GM19467 (cell line): ENCODE measurements at regions not wholly inside any gene's neighbourhood (a gene's known extent, or its start where the extent isn't known, plus 50 kb on each side); places are given as distances from the start of the nearest gene placed in this dataset.
"Not testable (repeated sequence)": the region's sequence is repeated elsewhere in the genome, so short reads cannot be mapped to it uniquely, and the experiment has no call there.

ENCODE experiments used
- ATAC-seq: cut with Tn5 transposase; IDR thresholded peaks from one replicate; pipeline ENCODE4 v1.9.1; 2021; ENCODE audit warnings: mild to moderate bottlenecking, moderate library complexity; ENCODE audit not compliant: unreplicated experiment

- ATAC-seq: no peak
These were observed 57.1 kb downstream of the ADCYAP1 start for GRCh38 chr18:961644-962355.

- no peak for ATAC-seq
These were observed 58.6 kb downstream of the ADCYAP1 start for GRCh38 chr18:963276-963675.

- no peak for ATAC-seq
These were observed 61.5 kb downstream of the ADCYAP1 start for GRCh38 chr18:965921-966758.

- no peak for ATAC-seq
These were observed 62.3 kb downstream of the ADCYAP1 start for GRCh38 chr18:966759-967576.

- ATAC-seq: not testable (repeated sequence)
These were observed 64.2 kb downstream of the ADCYAP1 start for GRCh38 chr18:968910-969309.

GRCh38 chr18:969311-969710, 64.6 kb downstream of the ADCYAP1 start:
- ATAC-seq: not testable (repeated sequence)

- ATAC-seq: not testable (repeated sequence)
These were observed 69.9 kb downstream of the ADCYAP1 start for GRCh38 chr18:974606-975005.

- ATAC-seq: not testable (repeated sequence)
These were observed 71.9 kb downstream of the ADCYAP1 start for GRCh38 chr18:976393-977128.

- not testable (repeated sequence) for ATAC-seq
These were observed 72.7 kb downstream of the ADCYAP1 start for GRCh38 chr18:977327-977726.

- not testable (repeated sequence) for ATAC-seq
These were observed 73.1 kb downstream of the ADCYAP1 start for GRCh38 chr18:977732-978131.

GRCh38 chr18:980586-980985, 75.9 kb downstream of the ADCYAP1 start:
- no peak for ATAC-seq

GRCh38 chr18:984004-984403, 79.3 kb downstream of the ADCYAP1 start:
- no peak for ATAC-seq

- no peak for ATAC-seq
These were observed 80.6 kb downstream of the ADCYAP1 start for GRCh38 chr18:985212-985661.

GRCh38 chr18:986051-986450, 81.4 kb downstream of the ADCYAP1 start:
- ATAC-seq: no peak

- ATAC-seq: no peak
These were observed 81.9 kb downstream of the ADCYAP1 start for GRCh38 chr18:986552-986951.

GRCh38 chr18:987325-988186, 82.9 kb downstream of the ADCYAP1 start:
- no peak for ATAC-seq

GRCh38 chr18:989425-989824, 84.8 kb downstream of the ADCYAP1 start:
- ATAC-seq: no peak

GRCh38 chr18:990197-990596, 85.5 kb downstream of the ADCYAP1 start:
- ATAC-seq: no peak

- no peak for ATAC-seq
These were observed 86.8 kb downstream of the ADCYAP1 start for GRCh38 chr18:991441-991840.

- ATAC-seq: no peak
These were observed 88.9 kb downstream of the ADCYAP1 start for GRCh38 chr18:993560-993959.
